HepG2 (cell line): ENCODE measurements at regions not wholly inside any gene's neighbourhood (a gene's known extent, or its start where the extent isn't known, plus 50 kb on each side); places are given as distances from the start of the nearest gene placed in this dataset.

Experiments
- AHDC1 ChIP-seq: sonication (generic); formaldehyde crosslinking; IDR thresholded peaks from 2 replicates; pipeline ENCODE4 v1.5.1; 2020; ENCODE audit warnings: mild to moderate bottlenecking, missing genetic modification reagents, borderline replicate concordance
- ARNTL ChIP-seq: sonication (generic); formaldehyde crosslinking; IDR thresholded peaks from 2 replicates; pipeline ENCODE4 v1.4.0; 2020; ENCODE audit warnings: mild to moderate bottlenecking, missing genetic modification reagents
- FIP1L1 ChIP-seq: fragments of 200-400 bp; formaldehyde crosslinking; IDR thresholded peaks from 2 replicates; pipeline ENCODE4 v1.6.1; 2018; ENCODE audit warnings: low read depth, mild to moderate bottlenecking, low read length, moderate library complexity, borderline replicate concordance; ENCODE audit not compliant: insufficient read depth
- IKZF4 ChIP-seq: sonication (generic); formaldehyde crosslinking; IDR thresholded peaks from 2 replicates; pipeline ENCODE4 v1.5.1; 2020; ENCODE audit warnings: borderline replicate concordance, mild to moderate bottlenecking, low read depth, missing genetic modification reagents; ENCODE audit errors: not compliant biosample characterization
- JARID2 ChIP-seq: sonication (generic); formaldehyde crosslinking; IDR thresholded peaks from 2 replicates; pipeline ENCODE4 v1.8.1; 2023; ENCODE audit warnings: missing genetic modification reagents, inconsistent platforms; ENCODE audit not compliant: insufficient replicate concordance
- MED8 ChIP-seq: sonication (generic); formaldehyde crosslinking; IDR thresholded peaks from 2 replicates; pipeline ENCODE4 v1.8.1; 2023; ENCODE audit warnings: mild to moderate bottlenecking, missing genetic modification reagents; ENCODE audit not compliant: insufficient replicate concordance
- NFE2L2 ChIP-seq: fragments of 150-350 bp; IDR thresholded peaks from 2 replicates; pipeline ENCODE4 v1.6.1; 2014; ENCODE audit warnings: low read length
- NFKBIZ ChIP-seq: IDR thresholded peaks from 2 replicates; pipeline ENCODE4 v1.6.1; 2018; ENCODE audit warnings: missing genetic modification reagents, missing compliant biosample characterization
- NFYB ChIP-seq: sonication (generic); formaldehyde crosslinking; IDR thresholded peaks from 2 replicates; pipeline ENCODE4 v1.4.0; 2020; ENCODE audit warnings: missing genetic modification reagents
- PAXIP1 ChIP-seq: sonication (generic); formaldehyde crosslinking; conservative IDR thresholded peaks from 2 replicates; pipeline ENCODE4 v1.4.0; 2020; ENCODE audit warnings: mild to moderate bottlenecking, missing genetic modification reagents, moderate library complexity
- SIN3B ChIP-seq: fragments of 150-350 bp; IDR thresholded peaks from 2 replicates; pipeline ENCODE4 v1.6.1; 2014; ENCODE audit warnings: low read length
- SOX6 ChIP-seq, 2 experiments: fragments of 450-650 bp in 1 of 2; sonication (generic) in 1 of 2; formaldehyde crosslinking in 1 of 2; IDR thresholded peaks; 2 replicates each; pipeline versions ENCODE4 v1.4.0 to v1.6.1; 2017 to 2020; ENCODE audit warnings: antibody characterized with exemption in 1 of 2, mild to moderate bottlenecking in 1 of 2, missing genetic modification reagents in 1 of 2
- TCF12 ChIP-seq, 2 experiments: fragments of 450-650 bp in 1 of 2; sonication (generic) in 1 of 2; formaldehyde crosslinking in 1 of 2; IDR thresholded peaks; 2 replicates each; pipeline versions ENCODE4 v1.6.1 to v1.8.0; 2017 to 2022; ENCODE audit warnings: antibody characterized with exemption in 1 of 2, mild to moderate bottlenecking in 1 of 2, missing genetic modification reagents in 1 of 2, moderate library complexity in 1 of 2
- THYN1 ChIP-seq: sonication (generic); formaldehyde crosslinking; IDR thresholded peaks from 2 replicates; pipeline ENCODE4 v1.8.1; 2023; ENCODE audit warnings: low read depth, mild to moderate bottlenecking, moderate library complexity, missing genetic modification reagents, borderline replicate concordance
- ZBTB43 ChIP-seq: sonication (generic); formaldehyde crosslinking; conservative IDR thresholded peaks from 2 replicates; pipeline ENCODE4 v1.4.0; 2020; ENCODE audit warnings: missing genetic modification reagents
- ZBTB7A ChIP-seq: sonication (generic); formaldehyde crosslinking; IDR thresholded peaks from 2 replicates; pipeline ENCODE4 v1.8.0; 2022; ENCODE audit warnings: mild to moderate bottlenecking, missing genetic modification reagents
- ZNF558 ChIP-seq: sonication (generic); formaldehyde crosslinking; IDR thresholded peaks from 2 replicates; pipeline ENCODE4 v1.9.0; 2022; ENCODE audit warnings: mild to moderate bottlenecking, missing genetic modification reagents, borderline replicate concordance
- ZNF607 ChIP-seq: sonication (generic); formaldehyde crosslinking; IDR thresholded peaks from 2 replicates; pipeline ENCODE4 v1.5.1; 2020; ENCODE audit warnings: missing genetic modification reagents, mild to moderate bottlenecking, borderline replicate concordance

- TF ChIP-seq PAXIP1 (CRISPR knock-in tag) = peak; percentile 60; the same call in 1 of the 2 replicates
- TF ChIP-seq ZBTB7A (CRISPR knock-in tag) = no peak; the same call in 1 of the 2 replicates
- TF ChIP-seq NFKBIZ (CRISPR knock-in tag) = no peak
- no peak for TF ChIP-seq ZNF607 (CRISPR knock-in tag)
- TF ChIP-seq ZNF558 = no peak
- TF ChIP-seq IKZF4 (CRISPR knock-in tag) = no peak
- no peak for TF ChIP-seq NFE2L2
- no peak for TF ChIP-seq TCF12 (IDR thresholded peaks at IDR 0.05)
- no peak for TF ChIP-seq TCF12 (CRISPR knock-in tag; IDR thresholded peaks at IDR 0.05)
- no peak for TF ChIP-seq SOX6 (IDR thresholded peaks at IDR 0.05)
- TF ChIP-seq SOX6 (CRISPR knock-in tag; IDR thresholded peaks at IDR 0.05) = peak; percentile 78
- TF ChIP-seq NFYB (CRISPR knock-in tag) = no peak
- TF ChIP-seq AHDC1 (CRISPR knock-in tag) = no peak
- no peak for TF ChIP-seq SIN3B
- TF ChIP-seq MED8 (CRISPR knock-in tag) = no peak
- TF ChIP-seq ARNTL (CRISPR knock-in tag) = no peak
- no peak for TF ChIP-seq ZBTB43 (CRISPR knock-in tag)
- no peak for TF ChIP-seq FIP1L1
- TF ChIP-seq JARID2 = no peak
- TF ChIP-seq THYN1 (CRISPR knock-in tag) = no peak
Measured at GRCh38 chr20:50353289-50353961, 156.8 kb upstream of the PTPN1 start (continued).
